Right ventricle myocardium inferior (tissue), 1 donor: ENCODE measurements at regions not wholly inside any gene's neighbourhood (a gene's known extent, or its start where the extent isn't known, plus 50 kb on each side); places are given as distances from the start of the nearest gene placed in this dataset.

Experiments used
- ATAC-seq: fragments of 200-7000 bp; cut with Tn5 transposase; one replicate; pipeline ENCODE4 v1.9.1; 2020; ENCODE audit warnings: mild to moderate bottlenecking, moderate library complexity
- DNase-seq: peaks from one replicate; pipeline ENCODE4 v3.0.0; 2021; ENCODE audit errors: missing footprints
- intact Hi-C: fragments of 100-400 bp; cut with DNase I; formaldehyde crosslinking; loops from one replicate; pipeline ENCODE4 v1.11.0; 2022
- donor health status: DM: no; HTN: yes; CAD: no; lungs with severe emphysema.

DNA sequence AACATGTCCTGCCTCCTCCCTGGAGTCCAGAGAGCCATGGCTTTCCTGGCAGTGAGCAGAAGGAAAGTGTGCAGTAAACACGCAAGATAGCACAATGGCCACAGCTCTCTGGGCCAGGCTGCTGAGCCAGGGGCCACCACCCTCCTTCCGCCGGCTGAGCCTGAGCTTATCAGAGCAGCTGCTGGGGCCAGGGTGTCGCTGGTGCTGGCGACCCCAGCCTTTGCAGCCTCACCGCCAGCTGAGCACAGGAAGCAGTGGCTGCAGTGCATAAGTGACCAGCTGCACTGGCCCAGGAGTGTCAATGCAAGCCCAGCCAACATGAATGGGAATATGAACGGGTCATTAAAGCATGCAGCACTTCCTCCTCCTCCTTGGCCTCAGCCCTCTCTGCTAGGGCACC, 172.0 kb downstream of the ZFP36L2 start:
- intact Hi-C loops = no loop called here
- ATAC-seq (no peak), DNase-seq (peak; percentile 57)

DNA sequence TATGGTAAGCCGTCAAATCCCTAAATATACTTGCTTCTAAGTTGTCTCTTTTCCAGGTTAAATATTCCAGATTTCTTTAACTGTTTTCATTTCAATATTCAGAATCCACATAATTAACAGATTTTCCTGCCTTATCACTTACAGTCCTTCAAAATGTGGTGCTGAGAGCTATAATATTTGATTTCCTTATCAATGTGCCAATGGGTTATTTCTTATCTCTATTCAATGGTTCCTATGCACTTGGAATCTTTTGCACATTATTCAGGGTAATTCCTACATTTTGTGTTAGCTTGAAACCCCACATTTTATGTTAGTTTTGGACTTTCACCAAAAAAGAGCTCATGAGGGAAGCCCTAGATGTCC, 173.5 kb downstream of the ZFP36L2 start:
- no peak for DNase-seq
- ATAC-seq = no peak
- intact Hi-C loops = no loop called here

DNA sequence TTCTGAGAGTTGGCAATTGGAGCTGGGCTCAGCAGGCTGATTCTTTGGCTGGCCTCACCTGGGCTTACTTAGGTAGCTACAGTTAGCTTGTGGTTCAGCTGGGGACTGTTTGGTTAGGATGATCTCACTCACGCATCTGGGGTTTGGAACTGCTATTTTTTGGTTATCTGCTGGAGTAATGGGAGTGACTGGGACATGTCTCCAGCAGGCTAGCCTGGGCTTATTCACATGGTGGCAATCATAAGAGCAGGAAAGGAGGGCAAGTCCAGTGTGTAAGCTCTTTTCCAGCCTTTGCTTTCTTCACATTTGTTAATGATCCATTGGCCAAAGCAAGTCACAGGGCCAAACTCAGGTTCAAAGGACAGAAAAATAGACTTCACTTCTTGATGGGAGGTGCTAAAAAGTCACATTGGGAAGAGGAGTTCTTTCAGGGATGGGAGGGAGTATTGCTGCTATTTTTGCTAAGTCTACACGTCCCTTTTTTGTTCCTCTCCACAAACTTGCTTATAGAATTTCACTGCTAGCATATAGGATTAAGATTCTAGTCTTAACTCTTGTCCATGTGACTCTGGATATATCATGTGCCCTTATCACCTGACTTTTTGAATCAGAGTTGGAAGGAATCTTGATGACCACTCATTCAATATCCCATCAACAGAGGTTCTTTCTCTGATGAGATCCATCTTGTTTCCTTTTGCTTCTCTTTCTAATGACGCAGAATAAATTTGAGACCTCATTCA, 174.0 kb downstream of the ZFP36L2 start:
- ATAC-seq (no peak), DNase-seq (peak; percentile 22)
- intact Hi-C loops = no loop called here

DNA sequence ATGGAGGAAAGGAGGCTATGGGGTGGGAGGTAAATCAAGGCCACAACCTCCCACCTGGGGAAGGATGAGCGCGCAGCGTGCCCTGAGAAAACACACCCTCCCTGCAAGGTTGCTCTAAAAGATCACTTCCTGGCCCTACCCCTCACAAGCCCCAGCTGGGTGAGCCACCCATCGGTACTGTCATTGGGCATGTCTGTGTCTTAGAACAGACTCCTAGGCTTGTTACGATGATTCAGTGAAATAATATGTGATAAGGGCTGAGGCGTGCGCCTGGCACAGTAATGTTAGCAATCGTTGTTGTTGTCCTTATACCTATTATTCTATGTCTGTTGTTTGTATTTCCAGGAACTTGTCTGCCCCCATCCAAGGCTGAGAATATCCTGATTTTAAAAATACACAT, 175.1 kb downstream of the ZFP36L2 start:
- DNase-seq (peak; percentile 41), ATAC-seq (no peak)
- intact Hi-C loops = no loop called here

DNA sequence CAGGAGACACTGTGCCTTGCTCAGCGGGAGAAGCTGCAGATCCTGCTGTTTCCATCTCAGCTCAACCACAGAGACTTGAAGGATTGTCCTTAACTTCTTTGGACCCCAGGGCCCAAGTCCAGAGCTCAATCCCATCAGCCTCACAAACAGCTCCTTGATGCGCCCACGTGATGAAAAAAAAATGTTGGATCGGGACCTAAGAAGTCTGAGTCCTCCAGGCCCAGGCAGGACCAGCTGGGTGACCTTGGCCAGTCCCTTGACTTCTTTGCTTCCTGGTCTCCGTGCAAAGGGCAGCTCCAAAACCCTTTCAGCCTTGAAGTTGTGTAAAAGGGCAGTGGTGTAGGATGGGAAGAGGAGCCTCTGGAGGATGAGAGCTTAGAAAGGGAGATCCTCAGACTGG, 175.5 kb downstream of the ZFP36L2 start:
- ATAC-seq (no peak), DNase-seq (peak; percentile 11)
- intact Hi-C loops = no loop called here

DNA sequence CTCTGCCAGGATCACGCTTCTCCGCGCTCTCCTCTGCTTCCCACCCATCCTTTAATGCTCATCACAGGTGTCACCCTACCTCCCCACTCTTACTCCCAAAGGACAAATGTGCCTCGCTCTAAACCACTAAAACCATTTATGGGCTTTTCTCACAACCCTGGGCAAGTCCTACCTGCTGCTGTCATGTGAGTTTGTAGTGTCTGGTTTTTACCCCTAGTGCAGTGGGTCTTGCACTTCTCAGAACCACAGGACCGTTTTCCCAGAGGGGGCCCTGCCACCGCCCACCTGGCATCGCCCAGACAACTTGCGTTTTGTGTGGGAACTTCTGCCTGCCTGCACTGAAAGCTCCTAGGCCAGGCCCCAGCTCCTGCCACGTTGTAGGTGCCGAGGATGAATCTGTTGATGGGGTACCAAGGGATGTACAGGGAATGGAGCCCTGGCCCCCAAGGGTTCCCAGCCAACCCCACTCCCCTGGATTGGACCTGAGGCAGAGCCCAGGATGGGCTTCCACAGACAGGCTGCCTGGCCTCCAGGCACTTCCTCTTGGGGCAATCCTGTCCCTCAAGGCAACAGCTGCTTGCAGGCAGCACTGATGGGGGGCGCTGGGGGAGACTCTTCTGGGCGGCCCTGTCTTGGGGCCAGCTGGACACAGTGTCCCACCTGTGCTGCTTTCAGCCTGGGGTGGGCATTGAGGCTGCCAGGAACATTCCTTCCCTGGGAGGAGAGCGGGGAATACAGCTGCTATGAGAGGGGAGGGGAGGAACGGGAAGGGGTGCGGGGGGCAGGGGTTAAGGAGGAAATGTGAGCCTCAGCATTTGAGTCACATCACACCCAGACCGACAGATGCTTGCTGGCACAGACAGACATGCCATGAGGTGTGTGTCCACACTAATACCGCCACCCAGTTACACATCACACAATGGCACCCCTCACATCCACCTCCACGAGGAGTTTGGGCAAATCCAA, 176.3 kb downstream of the ZFP36L2 start:
- ATAC-seq (no peak), DNase-seq (peak; percentile 23)
- intact Hi-C loops = no loop called here

DNA sequence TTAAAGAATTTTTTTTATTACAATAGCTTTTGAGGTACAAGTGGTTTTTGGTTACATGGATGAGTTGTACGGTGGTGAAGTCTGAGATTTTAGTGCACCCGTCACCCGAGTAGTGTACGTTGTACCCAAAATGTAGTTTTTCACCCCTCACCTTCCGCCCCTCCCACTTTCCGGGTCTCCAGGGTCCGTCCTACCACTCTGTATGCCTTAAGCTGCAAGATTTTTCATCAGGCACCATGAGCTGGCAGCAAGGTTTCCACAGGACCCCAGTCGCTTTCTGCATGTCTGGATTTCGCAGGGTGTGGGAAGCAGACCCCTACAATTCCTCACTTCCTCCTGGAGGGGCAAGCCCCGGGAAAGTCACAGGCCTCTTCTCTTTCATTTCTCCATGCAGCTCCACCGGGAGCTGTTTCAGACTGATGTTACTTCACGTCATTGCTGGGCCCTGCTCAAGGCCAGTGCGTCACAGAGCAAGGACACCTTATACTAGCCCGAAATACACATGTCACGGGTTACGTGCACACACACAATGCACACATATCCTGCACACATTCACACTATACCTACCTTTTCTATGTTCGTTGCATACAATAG, 179.1 kb downstream of the ZFP36L2 start:
- no peak for ATAC-seq
- peak; percentile 21 for DNase-seq
- intact Hi-C loops = no loop called here

DNA sequence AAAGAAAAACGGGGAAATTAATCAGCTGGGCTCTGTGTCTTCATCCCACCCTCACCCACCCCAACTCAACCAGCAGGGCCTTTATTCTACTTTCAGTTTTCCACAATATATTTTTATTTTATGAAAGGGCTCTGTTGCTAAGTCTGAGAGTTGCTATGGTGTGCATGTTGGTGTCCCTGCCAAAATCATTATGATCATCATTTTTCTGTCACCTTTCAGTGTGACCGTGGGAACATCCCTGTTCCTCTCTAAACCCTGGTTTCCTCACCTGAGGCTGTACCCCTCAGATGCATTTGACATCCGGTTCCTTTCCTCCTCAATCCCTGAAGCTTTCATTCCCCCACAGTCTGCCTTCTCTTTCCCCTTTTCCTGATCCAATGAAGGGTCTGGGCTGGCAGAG, 180.5 kb downstream of the ZFP36L2 start:
- ATAC-seq (no peak), DNase-seq (no peak)
- intact Hi-C loops = no loop called here

DNA sequence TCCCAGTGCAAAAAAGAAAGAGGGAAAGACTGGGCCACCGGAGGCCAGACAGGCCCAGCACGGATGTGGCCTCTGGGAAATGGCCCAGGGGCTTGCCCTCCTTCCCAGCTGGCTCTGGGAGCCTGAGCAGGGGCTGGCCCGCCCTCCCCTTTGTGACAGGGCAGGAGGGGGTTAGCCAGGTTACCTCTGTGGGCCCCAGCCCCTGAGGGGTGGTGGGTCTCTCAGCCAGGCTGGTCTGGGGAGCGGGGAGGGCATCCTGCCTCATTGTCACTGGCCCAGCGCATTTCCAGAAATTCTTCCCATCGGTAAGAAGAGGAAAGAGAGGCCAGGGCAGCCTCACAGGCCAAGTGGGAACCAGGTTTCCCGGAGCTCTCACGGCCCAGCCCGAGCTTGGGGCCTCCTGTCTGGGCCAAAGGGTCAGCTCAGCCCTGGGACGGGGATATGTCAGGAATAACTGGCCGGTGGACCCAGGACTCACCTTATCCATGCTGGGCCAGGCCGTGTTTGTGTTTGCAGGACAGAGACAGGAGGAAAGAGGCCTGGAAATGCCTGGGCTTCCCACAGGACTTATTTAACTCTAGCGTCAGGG, 182.2 kb downstream of the ZFP36L2 start:
- ATAC-seq (no peak), DNase-seq (peak; percentile 60)
- intact Hi-C loops = no loop called here

DNA sequence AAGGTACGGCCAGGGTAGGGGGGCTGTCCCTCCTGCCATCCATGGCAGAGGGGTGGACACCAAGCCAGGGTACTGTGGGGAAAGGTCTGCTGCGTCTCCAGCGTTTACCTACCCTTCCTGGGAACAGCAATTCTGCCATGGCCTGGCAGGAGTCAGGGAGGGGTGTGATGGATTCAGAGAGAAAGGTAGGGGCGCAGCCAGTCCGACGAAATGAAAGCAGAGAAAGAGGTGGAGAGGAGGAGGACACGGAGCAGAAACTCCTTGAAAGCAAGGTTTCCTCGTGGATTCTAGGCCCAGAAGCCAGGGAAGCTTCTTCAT, 182.9 kb downstream of the ZFP36L2 start:
- no peak for ATAC-seq
- DNase-seq = peak; percentile 6
- intact Hi-C loops = no loop called here

DNA sequence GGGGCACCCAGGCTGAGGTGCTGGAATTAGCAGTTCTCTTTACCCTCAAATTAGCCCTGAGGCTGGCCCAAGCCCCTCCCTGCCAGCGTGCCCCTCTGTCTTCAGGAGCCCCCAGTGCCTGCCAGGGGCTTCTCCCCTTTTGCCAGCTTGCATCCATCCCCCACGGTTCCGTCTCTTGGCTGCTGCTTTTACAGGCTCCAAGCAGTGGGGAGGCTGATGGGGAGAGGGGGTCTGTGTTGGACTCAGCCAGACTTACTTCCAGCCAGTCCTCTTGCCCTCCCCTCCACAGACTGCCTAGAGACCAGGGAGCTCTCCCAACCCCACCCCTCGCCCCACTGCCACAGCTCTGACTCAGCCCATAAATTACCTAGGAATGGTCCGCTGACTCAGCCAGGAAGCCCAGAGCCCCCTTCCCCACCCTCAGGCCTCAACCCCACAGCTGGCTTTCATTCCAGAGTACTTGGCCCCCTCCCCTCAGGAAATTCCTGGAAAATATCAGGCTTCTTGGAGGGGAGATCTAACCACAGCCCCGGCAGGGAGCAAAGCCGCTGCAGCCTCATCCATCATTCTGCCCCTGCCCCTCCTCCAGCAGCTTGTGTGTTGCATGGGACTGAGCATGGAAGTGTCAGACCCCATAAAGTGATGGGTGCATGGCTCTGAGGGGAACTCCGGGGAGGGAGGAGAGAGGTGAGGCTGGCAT, 184.6 kb downstream of the ZFP36L2 start:
- no peak for ATAC-seq
- peak; percentile 33 for DNase-seq
- intact Hi-C loops = no loop called here

DNA sequence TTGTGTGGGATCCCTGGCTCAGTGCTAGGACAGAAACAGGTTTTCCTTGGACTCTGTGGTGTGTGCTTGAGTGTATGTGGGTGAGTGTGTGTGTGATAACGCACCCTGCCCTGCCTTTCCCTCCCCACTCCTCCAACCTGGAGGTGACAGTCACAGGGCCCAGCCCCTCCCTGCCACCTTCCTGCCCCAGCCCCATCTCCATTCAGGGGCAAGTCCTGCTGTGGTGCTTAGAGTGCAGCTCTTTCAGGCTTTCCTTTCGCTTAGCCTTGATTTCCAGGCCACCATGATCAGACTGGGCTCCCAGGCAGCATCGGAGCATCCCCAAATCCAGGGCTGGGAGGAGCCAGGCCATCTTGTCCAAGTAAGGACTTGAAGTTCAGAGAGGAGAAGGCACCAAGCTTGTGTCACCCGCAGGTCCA, 185.2 kb downstream of the ZFP36L2 start:
- ATAC-seq = no peak
- peak; percentile 8 for DNase-seq
- intact Hi-C loops = no loop called here

DNA sequence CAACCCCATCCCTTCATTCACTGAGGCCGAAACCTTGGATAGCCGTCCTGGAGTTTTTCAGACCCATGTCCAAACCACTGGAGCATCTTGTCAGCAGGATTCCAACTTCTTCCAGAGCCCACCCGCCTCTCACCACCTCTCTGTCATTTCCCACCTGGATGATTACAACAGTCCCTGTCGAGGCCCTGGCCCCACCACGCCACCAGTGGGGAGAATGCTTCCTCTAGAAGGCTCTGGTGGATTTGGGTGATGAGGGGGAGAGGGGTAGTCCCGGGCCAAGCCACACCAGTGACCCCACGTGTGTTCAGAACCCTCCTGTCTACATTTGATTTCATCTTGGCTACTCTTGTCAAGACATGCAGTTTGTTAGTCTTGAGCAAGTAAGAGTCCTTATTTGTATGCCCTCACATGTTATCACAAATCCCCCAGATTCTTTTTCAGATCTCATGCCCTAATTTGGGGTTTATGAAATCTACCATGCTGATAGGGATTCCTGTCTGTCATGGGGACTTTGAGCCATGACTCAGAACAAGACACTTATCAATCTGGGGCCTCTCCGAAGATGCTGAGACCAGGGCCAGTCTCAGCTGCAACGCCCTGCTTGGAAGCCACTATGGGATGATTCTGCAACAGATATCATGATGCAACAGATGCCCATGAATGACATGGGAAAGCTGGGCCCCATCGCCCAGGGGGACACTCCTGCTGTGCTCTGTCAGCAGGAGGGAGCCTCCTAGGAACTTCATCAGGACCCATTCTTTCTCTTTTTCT, 186.1 kb downstream of the ZFP36L2 start:
- intact Hi-C loops = no loop called here
- ATAC-seq = no peak
- DNase-seq = peak; percentile 30

DNA sequence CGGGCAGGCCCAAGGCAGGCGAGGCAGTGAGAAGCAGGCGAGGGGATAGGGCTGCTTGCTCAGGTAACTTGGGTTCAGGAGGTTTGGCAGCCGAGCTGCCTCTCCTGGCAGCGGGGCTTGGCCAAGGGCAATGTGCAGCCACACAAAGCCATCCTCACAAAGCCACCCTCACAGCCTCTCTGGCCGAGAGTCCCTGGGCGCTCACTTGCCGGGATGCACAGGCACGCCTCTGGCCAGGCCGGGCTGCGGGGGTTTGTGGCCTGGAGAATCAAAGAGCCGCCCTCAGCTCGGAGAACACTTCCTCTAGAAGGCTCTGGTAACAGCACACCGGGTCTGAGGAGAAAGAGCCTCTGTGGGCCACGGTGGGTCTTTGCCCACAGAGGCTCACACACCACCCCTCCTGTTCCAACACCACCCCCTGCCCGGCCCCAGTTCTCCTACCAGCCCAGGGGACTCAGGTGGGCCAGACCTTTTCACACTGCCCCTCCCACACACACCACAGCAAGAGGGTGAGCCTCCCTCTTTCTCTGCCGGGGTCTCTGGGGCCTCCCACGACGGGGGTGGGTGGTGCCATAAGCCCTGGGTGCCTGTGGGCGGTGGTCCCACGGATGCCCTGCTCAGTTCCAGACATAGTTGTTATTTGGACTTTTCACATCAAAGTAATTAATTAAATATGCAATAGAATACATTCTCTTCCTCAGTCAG, 186.9 kb downstream of the ZFP36L2 start:
- ATAC-seq = no peak
- intact Hi-C loops = no loop called here
- DNase-seq = peak; percentile 64

DNA sequence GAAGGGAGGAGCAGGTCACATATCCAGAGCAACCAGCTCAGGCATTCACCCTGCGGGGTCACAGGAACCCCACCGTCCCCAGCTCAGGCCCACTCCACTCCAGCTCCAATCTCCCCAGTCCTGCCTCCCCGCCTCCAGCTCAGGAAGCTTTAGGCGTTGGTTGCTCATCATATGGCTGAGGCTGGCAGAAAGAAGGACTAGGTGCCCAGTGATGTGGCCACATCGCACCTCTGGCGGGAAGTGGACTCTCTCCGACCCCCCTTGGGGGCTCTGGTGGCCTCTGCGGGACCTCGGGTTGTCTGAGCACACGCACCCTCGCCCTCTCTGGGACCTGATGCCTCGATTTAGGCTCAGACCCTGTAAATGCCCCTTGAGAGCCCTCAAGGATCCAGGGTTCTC, 187.7 kb downstream of the ZFP36L2 start:
- ATAC-seq (no peak), DNase-seq (no peak)
- intact Hi-C loops = no loop called here

DNA sequence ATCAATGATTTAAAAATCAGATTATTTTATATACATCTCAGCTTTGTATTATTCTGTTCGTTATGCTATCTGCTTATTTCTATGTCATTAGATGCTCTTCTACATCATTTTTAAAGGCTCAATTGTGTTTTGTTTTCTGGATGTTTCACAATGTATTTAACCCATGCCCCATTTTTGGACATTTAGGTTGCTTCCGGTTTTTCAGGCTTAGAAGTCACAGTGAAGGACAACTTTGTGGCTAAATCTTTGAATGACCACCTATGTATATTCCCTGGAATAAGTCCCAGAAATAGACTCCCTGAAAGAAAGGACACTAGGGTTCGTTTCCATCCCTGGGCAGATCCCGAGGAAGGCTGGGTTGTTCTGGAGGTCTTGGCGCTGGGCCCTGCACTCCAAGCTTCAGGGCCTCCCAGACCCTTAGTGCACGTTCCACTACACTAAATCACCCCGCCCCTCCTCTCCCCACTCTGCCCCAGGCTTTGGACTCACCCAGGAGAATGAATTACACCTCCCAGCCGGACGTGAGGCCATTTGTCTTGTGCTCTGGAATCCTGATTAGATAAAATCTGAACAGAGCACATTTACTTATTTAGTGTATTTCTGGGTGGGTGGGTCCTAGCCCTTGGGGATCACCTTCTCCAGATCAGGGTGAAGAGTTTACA, 188.2 kb downstream of the ZFP36L2 start:
- DNase-seq = no peak
- no peak for ATAC-seq
- intact Hi-C loops = no loop called here

DNA sequence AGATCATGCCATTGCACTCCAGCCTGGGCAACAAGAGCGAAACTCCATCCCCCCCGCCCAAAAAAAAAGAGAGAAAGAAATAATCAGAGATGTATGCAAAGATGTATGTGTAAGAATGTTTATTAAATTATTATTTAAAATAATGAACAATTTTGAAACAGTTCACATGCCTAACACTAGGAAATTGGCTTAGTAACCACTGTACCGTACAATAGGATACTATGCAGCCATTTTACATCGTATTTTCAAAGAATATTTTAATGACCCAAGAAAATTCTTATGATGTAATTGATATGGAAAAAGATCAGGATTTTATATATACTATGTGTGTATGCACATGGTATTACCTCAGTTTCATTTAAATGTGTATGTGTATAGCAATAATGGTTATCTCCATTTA, 190.5 kb downstream of the ZFP36L2 start:
- ATAC-seq (no peak), DNase-seq (no peak)
- intact Hi-C loops = no loop called here
